ENCODE measurements at regions not wholly inside any gene's neighbourhood (a gene's known extent, or its start where the extent isn't known, plus 50 kb on each side); places are given as distances from the start of the nearest gene placed in this dataset.

DNA sequence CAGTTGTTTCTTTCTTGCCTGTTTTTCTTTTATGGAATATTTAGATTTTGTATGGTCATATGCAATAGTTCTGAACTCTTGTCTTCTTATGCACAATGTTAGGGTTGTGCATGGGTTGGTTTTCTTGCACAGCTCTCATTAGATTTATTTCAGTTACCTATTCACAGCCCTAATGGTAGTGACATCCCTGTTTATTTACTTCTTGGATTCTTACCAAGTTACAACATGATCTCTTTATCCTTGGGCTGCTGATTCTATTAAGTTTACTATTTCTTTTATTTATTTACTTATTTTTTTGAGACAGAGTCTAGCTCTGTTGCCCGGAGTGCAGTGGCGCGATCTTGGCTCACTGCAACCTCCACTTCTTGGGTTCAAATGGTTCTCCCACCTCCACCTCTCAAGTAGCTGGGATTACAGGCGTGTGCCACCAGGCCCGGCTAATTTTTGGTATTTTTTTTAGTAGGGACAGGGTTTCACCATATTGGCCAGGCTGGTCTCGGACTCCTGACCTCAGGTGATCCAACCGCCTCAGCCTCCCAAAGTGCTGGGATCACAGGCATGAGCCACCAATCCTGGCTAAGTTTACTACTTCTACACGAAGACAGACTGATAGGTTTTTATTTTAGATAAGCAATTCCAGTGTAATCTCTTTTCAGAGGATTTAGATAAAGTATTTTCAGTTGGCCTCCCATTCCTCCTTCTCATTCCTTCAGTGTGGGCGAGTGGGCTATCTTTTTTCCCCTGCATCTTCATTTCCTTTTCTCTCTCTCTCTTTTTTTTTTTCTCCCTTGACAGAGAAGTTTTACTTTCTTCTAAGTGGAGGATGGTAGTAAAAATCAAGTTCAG lies 395.1 kb upstream of the RGS6 start:
- TF ChIP-seq, protein P1, sequence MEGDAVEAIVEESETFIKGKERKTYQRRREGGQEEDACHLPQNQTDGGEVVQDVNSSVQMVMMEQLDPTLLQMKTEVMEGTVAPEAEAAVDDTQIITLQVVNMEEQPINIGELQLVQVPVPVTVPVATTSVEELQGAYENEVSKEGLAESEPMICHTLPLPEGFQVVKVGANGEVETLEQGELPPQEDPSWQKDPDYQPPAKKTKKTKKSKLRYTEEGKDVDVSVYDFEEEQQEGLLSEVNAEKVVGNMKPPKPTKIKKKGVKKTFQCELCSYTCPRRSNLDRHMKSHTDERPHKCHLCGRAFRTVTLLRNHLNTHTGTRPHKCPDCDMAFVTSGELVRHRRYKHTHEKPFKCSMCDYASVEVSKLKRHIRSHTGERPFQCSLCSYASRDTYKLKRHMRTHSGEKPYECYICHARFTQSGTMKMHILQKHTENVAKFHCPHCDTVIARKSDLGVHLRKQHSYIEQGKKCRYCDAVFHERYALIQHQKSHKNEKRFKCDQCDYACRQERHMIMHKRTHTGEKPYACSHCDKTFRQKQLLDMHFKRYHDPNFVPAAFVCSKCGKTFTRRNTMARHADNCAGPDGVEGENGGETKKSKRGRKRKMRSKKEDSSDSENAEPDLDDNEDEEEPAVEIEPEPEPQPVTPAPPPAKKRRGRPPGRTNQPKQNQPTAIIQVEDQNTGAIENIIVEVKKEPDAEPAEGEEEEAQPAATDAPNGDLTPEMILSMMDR (IDR thresholded peaks at IDR 0.05) = no peak
- TF ChIP-seq EP300 (IDR thresholded peaks at IDR 0.05) (no peak), POLR2A (IDR thresholded peaks at IDR 0.05) (no peak), POLR2AphosphoS5 (IDR thresholded peaks at IDR 0.05) (no peak)

Data from sigmoid colon (tissue), 4 donors.